IMR-90 (cell line): ENCODE measurements at regions not wholly inside any gene's neighbourhood (a gene's known extent, or its start where the extent isn't known, plus 50 kb on each side); places are given as distances from the start of the nearest gene placed in this dataset.

Source experiments
- ATAC-seq: fragments of 200-7000 bp; cut with Tn5 transposase; 2 replicates; pipeline ENCODE4 v1.9.1; 2020; ENCODE audit warnings: low read depth, mild to moderate bottlenecking, moderate library complexity
- BruUV-seq: library from RNA; stranded (reverse); fragments of 400-500 nt; replicated peaks from 2 replicates; lab custom pipeline; 2021; lab: Mats Ljungman, UMichigan
- CTCF ChIA-PET: fragments of 300-600 bp; formaldehyde crosslinking; extraction: SDS; loops from one replicate; lab custom pipeline; 2021; ENCODE audit warnings: antibody characterized with exemption; lab: Yijun Ruan, JAX
- POLR2A ChIA-PET: fragments of 300-600 bp; sonication (Branson Sonifier 250); formaldehyde crosslinking; loops from one replicate; lab custom pipeline; 2022; ENCODE audit warnings: antibody characterized with exemption; ENCODE audit not compliant: unreplicated experiment; lab: Charles Lee
- DNase-seq: peaks from one replicate; pipeline ENCODE4 v3.0.0; 2013
- H2AFZ ChIP-seq: replicated peaks from 2 replicates; pipeline ENCODE3; 2013; ENCODE audit warnings: low read length, mild to moderate bottlenecking; ENCODE audit not compliant: poor library complexity
- H2AK5ac ChIP-seq: 2 replicates; pipeline ENCODE4 v1.6.1; 2013; ENCODE audit warnings: low read depth, low read length, inconsistent platforms
- H2AK9ac ChIP-seq: replicated peaks from 2 replicates; pipeline ENCODE3; 2013; ENCODE audit warnings: mild to moderate bottlenecking, low read depth, low read length, moderate library complexity; ENCODE audit not compliant: poor library complexity
- H2BK120ac ChIP-seq: 2 replicates; pipeline ENCODE4 v1.6.1; 2013; ENCODE audit warnings: low read depth, low read length, inconsistent platforms
- H2BK15ac ChIP-seq: 3 replicates; pipeline ENCODE4 v1.6.1; 2013; ENCODE audit warnings: low read depth, low read length, inconsistent platforms
- H2BK20ac ChIP-seq: 2 replicates; pipeline ENCODE4 v1.6.1; 2013; ENCODE audit warnings: low read depth, mild to moderate bottlenecking, inconsistent platforms, low read length, moderate library complexity
- H2BK5ac ChIP-seq: 2 replicates; pipeline ENCODE4 v1.6.1; 2013; ENCODE audit warnings: mild to moderate bottlenecking, low read depth, low read length, inconsistent platforms; ENCODE audit not compliant: poor library complexity, severe bottlenecking
- H3K14ac ChIP-seq: replicated peaks from 2 replicates; pipeline ENCODE4 v1.6.1; 2013; ENCODE audit warnings: low read depth, low read length, inconsistent platforms
- H3K18ac ChIP-seq: 2 replicates; pipeline ENCODE4 v1.6.1; 2013; ENCODE audit warnings: low read depth, low read length, control low read depth
- H3K23ac ChIP-seq: 2 replicates; pipeline ENCODE4 v1.6.1; 2013; ENCODE audit warnings: low read depth, low read length, inconsistent platforms
- H3K27ac ChIP-seq: 2 replicates; pipeline ENCODE4 v1.5.1; 2013; ENCODE audit warnings: mild to moderate bottlenecking, control low read depth, low read length; ENCODE audit not compliant: insufficient read depth
- H3K27me3 ChIP-seq: 2 replicates; pipeline ENCODE4 v1.6.1; 2013; ENCODE audit warnings: low read length; ENCODE audit not compliant: control insufficient read depth, insufficient read depth
- H3K36me3 ChIP-seq: 2 replicates; pipeline ENCODE4 v1.6.1; 2013; ENCODE audit warnings: low read length, mixed read lengths; ENCODE audit not compliant: control insufficient read depth, insufficient read depth
- H3K4ac ChIP-seq: 2 replicates; pipeline ENCODE4 v1.6.1; 2013; ENCODE audit warnings: low read depth, low read length, inconsistent platforms
- H3K4me1 ChIP-seq: 2 replicates; pipeline ENCODE4 v1.6.1; 2013; ENCODE audit warnings: low read length, mixed read lengths; ENCODE audit not compliant: control insufficient read depth, insufficient read depth
- H3K4me2 ChIP-seq: 2 replicates; pipeline ENCODE4 v1.6.1; 2013; ENCODE audit warnings: low read depth, mild to moderate bottlenecking, control low read depth, low read length, moderate library complexity
- H3K4me3 ChIP-seq: 2 replicates; pipeline ENCODE4 v1.5.1; 2013; ENCODE audit warnings: low read depth, mild to moderate bottlenecking, control low read depth, low read length, moderate library complexity; ENCODE audit not compliant: insufficient read depth
- H3K56ac ChIP-seq: 2 replicates; pipeline ENCODE4 v1.6.1; 2013; ENCODE audit warnings: low read length, inconsistent platforms; ENCODE audit not compliant: insufficient read depth; ENCODE audit errors: extremely low read depth
- H3K79me1 ChIP-seq, 2 experiments: 2 replicates each; pipeline ENCODE4 v1.6.1; 2013; ENCODE audit warnings: low read length in 2 of 2, inconsistent platforms in 1 of 2, low read depth in 1 of 2
- H3K9ac ChIP-seq: 2 replicates; pipeline ENCODE4 v1.6.1; 2013; ENCODE audit warnings: low read depth, low read length, control low read depth
- H3K9me1 ChIP-seq: 2 replicates; pipeline ENCODE4 v1.6.1; 2013; ENCODE audit warnings: low read length, inconsistent platforms; ENCODE audit not compliant: insufficient read depth
- H3K9me3 ChIP-seq: 2 replicates; pipeline ENCODE4 v1.6.1; 2013; ENCODE audit warnings: low read length; ENCODE audit not compliant: control insufficient read depth, insufficient read depth
- H4K20me1 ChIP-seq: 2 replicates; pipeline ENCODE4 v1.6.1; 2013; ENCODE audit warnings: low read length, inconsistent platforms; ENCODE audit not compliant: insufficient read depth
- H4K5ac ChIP-seq: 2 replicates; pipeline ENCODE4 v1.6.1; 2013; ENCODE audit warnings: mild to moderate bottlenecking, low read depth, low read length, control low read depth
- H4K8ac ChIP-seq, 2 experiments: 2 replicates each; pipeline ENCODE4 v1.6.1; 2013; ENCODE audit warnings: low read depth in 2 of 2, low read length in 2 of 2, control low read depth in 1 of 2, inconsistent platforms in 1 of 2
- H4K91ac ChIP-seq: 2 replicates; pipeline ENCODE4 v1.6.1; 2013; ENCODE audit warnings: low read depth, low read length, inconsistent platforms; ENCODE audit not compliant: insufficient read depth
- CEBPB ChIP-seq: IDR thresholded peaks from 2 replicates; pipeline ENCODE4 v1.6.1; 2012; ENCODE audit warnings: low read depth, low read length, improper control_type of control experiment
- MAFK ChIP-seq: IDR thresholded peaks from 2 replicates; pipeline ENCODE4 v1.6.1; 2012; ENCODE audit warnings: low read depth, low read length, improper control_type of control experiment
- MXI1 ChIP-seq: IDR thresholded peaks from 2 replicates; pipeline ENCODE4 v1.6.1; 2012; ENCODE audit warnings: low read depth, mild to moderate bottlenecking, low read length, moderate library complexity, borderline replicate concordance
- POLR2A ChIP-seq: IDR thresholded peaks from 2 replicates; pipeline ENCODE4 v1.6.1; 2012; ENCODE audit warnings: mild to moderate bottlenecking, low read depth, low read length
- SMC3 ChIP-seq: fragments of 150-350 bp; IDR thresholded peaks from 2 replicates; pipeline ENCODE4 v1.6.1; 2016; ENCODE audit warnings: low read depth, mild to moderate bottlenecking, antibody characterized with exemption, low read length, moderate library complexity
- WGBS, 2 experiments: methylation state at CpG; one replicate each; pipeline versions ENCODE4 v1.1.5 to v1.1.7; 2013; ENCODE audit warnings: missing lambda C conversion rate in 2 of 2; ENCODE audit not compliant: insufficient read length in 1 of 2; ENCODE audit errors: extremely low coverage in 2 of 2; 5-methylcytosine and 5-hydroxymethylcytosine counted together
- dilution Hi-C: fragments of 300-500 bp; cut with HindIII; formaldehyde crosslinking; loops from one replicate; pipeline ENCODE4 v1.14.3; 2018; ENCODE audit warnings: low sequenced_read_pairs; ENCODE audit not compliant: unreplicated experiment
- in situ Hi-C: fragments of 300-500 bp; cut with MboI; formaldehyde crosslinking; loops from 3 replicates; pipeline ENCODE4 v1.14.3; 2019; ENCODE audit warnings: low sequenced_read_pairs, inconsistent platforms, mixed read lengths
- intact Hi-C: fragments of 100-400 bp; cut with micrococcal nuclease; formaldehyde crosslinking; loops from 2 replicates; pipeline ENCODE4 v1.10.0; 2022

- no peak overlapping the region for H2BK15ac ChIP-seq
- dilution Hi-C loops: no loop called here
- H3K79me1 ChIP-seq: no peaks in the 10 kb centered on the region; a peak in 1 of 4 replicates
Measured at GRCh38 chr6:26251354-26252076, 113.5 kb upstream of the BTN3A2 start.

More at GRCh38 chr6:26251354-26252076, 113.5 kb upstream of the BTN3A2 start:
- peak overlapping the region; percentile 72 for H3K9ac ChIP-seq
- H3K27ac ChIP-seq: peak overlapping the region; percentile 58
- no peak overlapping the region for H4K5ac ChIP-seq
- peak overlapping the region; percentile 40; the same call in 1 of the 2 replicates for H3K56ac ChIP-seq
- no peaks in the 10 kb centered on the region for H3K4me1 ChIP-seq
- H2BK120ac ChIP-seq: no peak overlapping the region
- peak overlapping the region; percentile 7; the same call in 1 of the 2 replicates for H2AK5ac ChIP-seq
- H3K9me3 ChIP-seq: no peaks in the 10 kb centered on the region
- peak overlapping the region; percentile 3; the same call in 1 of the 2 replicates for H3K4ac ChIP-seq
- no peaks in the 10 kb centered on the region for H3K9me1 ChIP-seq
- BruUV-seq: TSS peak; percentile 98
- no peak overlapping the region for H4K8ac ChIP-seq
- H2BK20ac ChIP-seq: no peak overlapping the region
- ATAC-seq (peak; percentile 67), DNase-seq (peak; percentile 95)
- peak overlapping the region; percentile 68 for H3K23ac ChIP-seq
- H2BK5ac ChIP-seq: peak overlapping the region; percentile 88
- H3K4me2 ChIP-seq: peak overlapping the region; percentile 95
- H3K14ac ChIP-seq: peak overlapping the region; percentile 6; the same call in 1 of the 2 replicates
- no peak overlapping the region for H4K91ac ChIP-seq
- H2AK9ac ChIP-seq: no peak overlapping the region
- peak; percentile 93 for TF ChIP-seq POLR2A
- peak; percentile 51; the same call in 1 of the 2 replicates for TF ChIP-seq MXI1
- no peak for TF ChIP-seq SMC3
- TF ChIP-seq CEBPB: peak; percentile 12; the same call in 1 of the 2 replicates
- TF ChIP-seq MAFK: peak; percentile 17; the same call in 1 of the 2 replicates
- in situ Hi-C loops (no loop called here), intact Hi-C loops (loop anchor here (2.0 kb wide), 1 partner anchor 47 kb away; a partner anchor contains a TSS)
- peak overlapping the region; percentile 72 for H2AFZ ChIP-seq
- no peaks in the 10 kb centered on the region for H3K27me3 ChIP-seq
- H3K4me3 ChIP-seq: peak overlapping the region; percentile 83
- ChIA-PET POLR2A (interaction anchor here (0.5 to 2.0 kb wide), 5 partner anchors 21 to 208 kb away, joined by 3 to 13 read pairs (median 5); a partner anchor contains a TSS), CTCF (interaction anchor here (0.9 to 1.4 kb wide), 2 partner anchors 19 to 287 kb away, joined by 4 to 9 read pairs; partner anchors contain the start of gene HMGN4)
- 0% methylated on average over 11 of the region's 32 CpGs; no CpG with 5 or more reads in 1 of the 2 experiments for WGBS, 2 experiments
- H4K20me1 ChIP-seq: peaks cover 4% of the 10 kb centered on the region; the same call in 1 of the 2 replicates
- H3K18ac ChIP-seq: peak overlapping the region; percentile 20; the same call in 1 of the 2 replicates
- no peaks in the 10 kb centered on the region for H3K36me3 ChIP-seq
